HepG2 (cell line): ENCODE measurements at regions not wholly inside any gene's neighbourhood (a gene's known extent, or its start where the extent isn't known, plus 50 kb on each side); places are given as distances from the start of the nearest gene placed in this dataset.

Source experiments
- ATAC-seq: fragments of 200-7000 bp; cut with Tn5 transposase; 3 replicates; pipeline ENCODE4 v1.9.1; 2020; ENCODE audit warnings: mild to moderate bottlenecking, moderate library complexity
- BruUV-seq: library from RNA; stranded (reverse); fragments of 400-500 nt; replicated peaks from 2 replicates; lab custom pipeline; 2021; lab: Mats Ljungman, UMichigan
- CTCF ChIA-PET: fragments of 300-600 bp; formaldehyde crosslinking; extraction: SDS; loops from one replicate; lab custom pipeline; 2021; ENCODE audit warnings: low total read pairs, inconsistent platforms, low intra/inter-chr PET ratio; lab: Yijun Ruan, JAX
- POLR2A ChIA-PET: fragments of 350-600 bp; sonication (Branson Sonifier 250); formaldehyde crosslinking; loops from one replicate; lab custom pipeline; 2020; ENCODE audit warnings: antibody characterized with exemption, inconsistent platforms; lab: Yijun Ruan, JAX
- DNase-seq: peaks from one replicate; pipeline ENCODE4 v3.0.0-alpha.2; 2015; ENCODE audit warnings: low spot score
- FAIRE-seq: peaks from 3 replicates; lab custom pipeline; 2011; peaks lifted over from hg19 to GRCh38; lab: Jason Lieb, UNC
- H2AFZ ChIP-seq: one replicate; pipeline ENCODE4 v1.6.1; 2011; ENCODE audit warnings: low read length, inconsistent platforms
- H3K27ac ChIP-seq: fragments of 300-600 bp; 3 replicates; pipeline ENCODE4 v1.8.0; 2011; ENCODE audit warnings: mixed run types, mild to moderate bottlenecking, mixed read lengths, low read length, inconsistent platforms; ENCODE audit not compliant: insufficient read depth; ENCODE audit errors: extremely low read length
- H3K27me3 ChIP-seq, 2 experiments: fragments of 200-600 bp in 1 of 2; 2 replicates in 1 of 2; 3 replicates in 1 of 2; pipeline versions ENCODE4 v1.6.0 to v1.8.0; 2011; ENCODE audit warnings: low read length in 2 of 2, mild to moderate bottlenecking in 2 of 2, moderate library complexity in 2 of 2, inconsistent platforms in 1 of 2; ENCODE audit not compliant: insufficient read depth in 2 of 2, control insufficient read depth in 1 of 2
- H3K36me3 ChIP-seq, 2 experiments: fragments of 200-600 bp in 1 of 2; replicated peaks in 1 of 2; 2 replicates in 1 of 2; 3 replicates in 1 of 2; pipeline versions ENCODE4 v1.5.1 to v1.8.0; 2011; ENCODE audit warnings: low read length in 2 of 2, inconsistent platforms in 1 of 2; ENCODE audit not compliant: insufficient read depth in 2 of 2, control insufficient read depth in 1 of 2
- H3K4me1 ChIP-seq: 2 replicates; pipeline ENCODE4 v1.5.1; 2012; ENCODE audit warnings: low read length, inconsistent platforms; ENCODE audit not compliant: insufficient read depth
- H3K4me2 ChIP-seq: 2 replicates; pipeline ENCODE4 v1.6.0; 2011; ENCODE audit warnings: low read depth, low read length, inconsistent platforms
- H3K4me3 ChIP-seq, 3 experiments: fragments of 200-600 bp in 1 of 3; sonication (generic), shearing (Covaris generic) in 1 of 3; replicated peaks in 1 of 3; 2 replicates each; pipeline ENCODE4 v1.5.1; 2011 to 2016; ENCODE audit warnings: low read length in 3 of 3, inconsistent platforms in 2 of 3, low read depth in 2 of 3, mild to moderate bottlenecking in 2 of 3, control low read depth in 1 of 3, mixed read lengths in 1 of 3; ENCODE audit not compliant: insufficient read depth in 1 of 3
- H3K79me2 ChIP-seq: one replicate; pipeline ENCODE4 v1.6.1; 2011; ENCODE audit warnings: low read length, inconsistent platforms; ENCODE audit not compliant: insufficient read depth
- H3K9ac ChIP-seq: 2 replicates; pipeline ENCODE4 v1.6.0; 2011; ENCODE audit warnings: mild to moderate bottlenecking, low read depth, low read length, inconsistent platforms; ENCODE audit not compliant: insufficient read depth
- H3K9me3 ChIP-seq: 2 replicates; pipeline ENCODE4 v1.5.1; 2012; ENCODE audit warnings: mild to moderate bottlenecking, low read length
- H4K20me1 ChIP-seq: 2 replicates; pipeline ENCODE4 v1.6.0; 2011; ENCODE audit warnings: inconsistent platforms, mild to moderate bottlenecking, low read length, moderate library complexity; ENCODE audit not compliant: insufficient read depth
- FOXK1 ChIP-seq: sonication (generic); formaldehyde crosslinking; IDR thresholded peaks from 2 replicates; pipeline ENCODE4 v1.4.0; 2020; ENCODE audit warnings: low read depth, missing genetic modification reagents, borderline replicate concordance
- GTF3A ChIP-seq: sonication (generic); formaldehyde crosslinking; conservative IDR thresholded peaks from 2 replicates; pipeline ENCODE4 v1.4.0; 2020; ENCODE audit warnings: mild to moderate bottlenecking, missing genetic modification reagents
- ZNF12 ChIP-seq: sonication (generic); formaldehyde crosslinking; IDR thresholded peaks from 2 replicates; pipeline ENCODE4 v1.5.0; 2020; ENCODE audit warnings: missing genetic modification reagents
- ZNF383 ChIP-seq: sonication (generic); formaldehyde crosslinking; IDR thresholded peaks from 2 replicates; pipeline ENCODE4 v1.4.0; 2020; ENCODE audit warnings: missing genetic modification reagents, mild to moderate bottlenecking, borderline replicate concordance
- ZNF644 ChIP-seq: IDR thresholded peaks from 2 replicates; pipeline ENCODE4 v1.6.1; 2016; ENCODE audit warnings: low read depth
- ZNF788 ChIP-seq: sonication (generic); formaldehyde crosslinking; IDR thresholded peaks from 2 replicates; pipeline ENCODE4 v1.5.0; 2020; ENCODE audit warnings: mild to moderate bottlenecking, missing genetic modification reagents, borderline replicate concordance
- WGBS: methylation state at CpG from one replicate; pipeline ENCODE4 v1.1.6; 2017; ENCODE audit warnings: low lambda C conversion rate; 5-methylcytosine and 5-hydroxymethylcytosine counted together
- in situ Hi-C: cut with HindIII; loops from 2 replicates; pipeline ENCODE4 v1.10.0; 2017; ENCODE audit warnings: low pct_unique_long_range_greater_than_20kb; ENCODE audit not compliant: extremely low pct_ligation_motif_present
- intact Hi-C: fragments of 100-400 bp; cut with micrococcal nuclease; formaldehyde crosslinking; loops from one replicate; pipeline ENCODE4 v1.10.0; 2022; ENCODE audit not compliant: unreplicated experiment
- TF ChIP-seq, protein P1 (sequence below): sonication (generic); formaldehyde crosslinking; IDR thresholded peaks from 2 replicates; pipeline ENCODE4 v1.5.0; 2020; ENCODE audit warnings: mild to moderate bottlenecking, missing genetic modification reagents
- TF ChIP-seq, protein P2 (sequence below): sonication (generic); formaldehyde crosslinking; IDR thresholded peaks from 2 replicates; pipeline ENCODE4 v1.4.0; 2020; ENCODE audit warnings: missing genetic modification reagents
- TF ChIP-seq, protein P3 (sequence below): IDR thresholded peaks from 2 replicates; pipeline ENCODE4 v1.6.1; 2016; ENCODE audit warnings: low read depth, missing genetic modification reagents, missing compliant biosample characterization

DNA sequence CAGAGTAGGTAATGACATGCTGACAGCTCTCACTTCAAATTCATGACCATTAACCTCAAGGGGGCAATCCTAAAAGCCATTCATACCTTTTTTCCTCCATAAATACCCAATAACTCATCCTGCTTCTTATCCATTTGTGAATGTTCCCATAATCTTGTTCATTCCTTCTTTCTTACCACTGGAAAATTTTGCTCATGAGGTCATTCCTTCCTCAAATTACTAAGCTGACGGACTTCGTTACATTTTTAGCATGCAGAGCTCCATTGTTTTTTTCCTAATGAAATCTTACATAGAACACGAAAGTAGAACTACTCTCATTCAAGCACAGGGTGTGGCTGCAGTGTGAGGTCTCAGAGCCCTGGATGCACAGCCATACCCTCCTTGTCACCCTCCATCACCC is 276.5 kb upstream of the DPYD start:
- WGBS = 8% methylated on average over 3 of the region's 3 CpGs
- TF ChIP-seq ZNF383 (CRISPR knock-in tag) (no peak), FOXK1 (CRISPR knock-in tag) (no peak), ZNF644 (CRISPR knock-in tag) (no peak)
- TF ChIP-seq, protein P1, sequence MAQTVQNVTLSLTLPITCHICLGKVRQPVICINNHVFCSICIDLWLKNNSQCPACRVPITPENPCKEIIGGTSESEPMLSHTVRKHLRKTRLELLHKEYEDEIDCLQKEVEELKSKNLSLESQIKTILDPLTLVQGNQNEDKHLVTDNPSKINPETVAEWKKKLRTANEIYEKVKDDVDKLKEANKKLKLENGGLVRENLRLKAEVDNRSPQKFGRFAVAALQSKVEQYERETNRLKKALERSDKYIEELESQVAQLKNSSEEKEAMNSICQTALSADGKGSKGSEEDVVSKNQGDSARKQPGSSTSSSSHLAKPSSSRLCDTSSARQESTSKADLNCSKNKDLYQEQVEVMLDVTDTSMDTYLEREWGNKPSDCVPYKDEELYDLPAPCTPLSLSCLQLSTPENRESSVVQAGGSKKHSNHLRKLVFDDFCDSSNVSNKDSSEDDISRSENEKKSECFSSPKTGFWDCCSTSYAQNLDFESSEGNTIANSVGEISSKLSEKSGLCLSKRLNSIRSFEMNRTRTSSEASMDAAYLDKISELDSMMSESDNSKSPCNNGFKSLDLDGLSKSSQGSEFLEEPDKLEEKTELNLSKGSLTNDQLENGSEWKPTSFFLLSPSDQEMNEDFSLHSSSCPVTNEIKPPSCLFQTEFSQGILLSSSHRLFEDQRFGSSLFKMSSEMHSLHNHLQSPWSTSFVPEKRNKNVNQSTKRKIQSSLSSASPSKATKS = no peak
- TF ChIP-seq, all 625 proteins: peak for 0

DNA sequence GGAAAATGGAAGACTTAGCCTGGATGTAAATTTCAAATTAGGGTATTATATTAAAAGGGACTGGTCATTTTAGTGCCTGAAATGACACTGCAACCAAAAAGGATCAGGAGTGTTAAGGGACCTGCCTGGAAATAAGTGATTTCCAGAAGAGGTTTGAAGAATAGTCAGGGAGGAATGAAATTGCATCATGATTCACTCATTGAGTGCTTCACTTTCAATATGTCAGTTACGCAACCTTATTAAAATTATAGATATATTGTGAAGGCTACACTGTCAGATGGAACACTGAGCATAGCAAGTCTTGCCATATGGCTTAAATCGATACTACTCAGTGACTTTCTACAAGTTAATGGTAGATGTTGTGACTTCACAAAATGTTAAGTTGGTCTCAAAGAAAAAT is 275.2 kb upstream of the DPYD start:
- no peak for DNase-seq
- ATAC-seq = no peak
- H3K4me2 ChIP-seq = no peak overlapping the region
- ChIA-PET CTCF (no interaction called here), POLR2A (no interaction called here)
- no peak overlapping the region for H3K27ac ChIP-seq
- no peaks in the 10 kb centered on the region for H3K9me3 ChIP-seq
- no peaks in the 10 kb centered on the region for H3K4me1 ChIP-seq
- FAIRE-seq = no peak
- in situ Hi-C loops = no loop called here
- BruUV-seq = no TSS peak
- intact Hi-C loops = no loop called here
- no peaks in the 10 kb centered on the region for H3K79me2 ChIP-seq
- H3K4me3 ChIP-seq = no peak overlapping the region
- H3K27me3 ChIP-seq = no peaks in the 10 kb centered on the region
- H3K36me3 ChIP-seq = no peaks in the 10 kb centered on the region
- WGBS = 28% methylated on average over 2 of the region's 2 CpGs
- no peaks in the 10 kb centered on the region for H4K20me1 ChIP-seq
- no peak overlapping the region for H3K9ac ChIP-seq
- H2AFZ ChIP-seq = no peak overlapping the region
- no peak for TF ChIP-seq ZNF788 (CRISPR knock-in tag)
- TF ChIP-seq, protein P2, sequence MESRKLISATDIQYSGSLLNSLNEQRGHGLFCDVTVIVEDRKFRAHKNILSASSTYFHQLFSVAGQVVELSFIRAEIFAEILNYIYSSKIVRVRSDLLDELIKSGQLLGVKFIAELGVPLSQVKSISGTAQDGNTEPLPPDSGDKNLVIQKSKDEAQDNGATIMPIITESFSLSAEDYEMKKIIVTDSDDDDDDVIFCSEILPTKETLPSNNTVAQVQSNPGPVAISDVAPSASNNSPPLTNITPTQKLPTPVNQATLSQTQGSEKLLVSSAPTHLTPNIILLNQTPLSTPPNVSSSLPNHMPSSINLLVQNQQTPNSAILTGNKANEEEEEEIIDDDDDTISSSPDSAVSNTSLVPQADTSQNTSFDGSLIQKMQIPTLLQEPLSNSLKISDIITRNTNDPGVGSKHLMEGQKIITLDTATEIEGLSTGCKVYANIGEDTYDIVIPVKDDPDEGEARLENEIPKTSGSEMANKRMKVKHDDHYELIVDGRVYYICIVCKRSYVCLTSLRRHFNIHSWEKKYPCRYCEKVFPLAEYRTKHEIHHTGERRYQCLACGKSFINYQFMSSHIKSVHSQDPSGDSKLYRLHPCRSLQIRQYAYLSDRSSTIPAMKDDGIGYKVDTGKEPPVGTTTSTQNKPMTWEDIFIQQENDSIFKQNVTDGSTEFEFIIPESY (CRISPR knock-in tag) = no peak
- no peak for TF ChIP-seq ZNF12 (CRISPR knock-in tag)
- TF ChIP-seq GTF3A (CRISPR knock-in tag) = no peak
- TF ChIP-seq, protein P3, sequence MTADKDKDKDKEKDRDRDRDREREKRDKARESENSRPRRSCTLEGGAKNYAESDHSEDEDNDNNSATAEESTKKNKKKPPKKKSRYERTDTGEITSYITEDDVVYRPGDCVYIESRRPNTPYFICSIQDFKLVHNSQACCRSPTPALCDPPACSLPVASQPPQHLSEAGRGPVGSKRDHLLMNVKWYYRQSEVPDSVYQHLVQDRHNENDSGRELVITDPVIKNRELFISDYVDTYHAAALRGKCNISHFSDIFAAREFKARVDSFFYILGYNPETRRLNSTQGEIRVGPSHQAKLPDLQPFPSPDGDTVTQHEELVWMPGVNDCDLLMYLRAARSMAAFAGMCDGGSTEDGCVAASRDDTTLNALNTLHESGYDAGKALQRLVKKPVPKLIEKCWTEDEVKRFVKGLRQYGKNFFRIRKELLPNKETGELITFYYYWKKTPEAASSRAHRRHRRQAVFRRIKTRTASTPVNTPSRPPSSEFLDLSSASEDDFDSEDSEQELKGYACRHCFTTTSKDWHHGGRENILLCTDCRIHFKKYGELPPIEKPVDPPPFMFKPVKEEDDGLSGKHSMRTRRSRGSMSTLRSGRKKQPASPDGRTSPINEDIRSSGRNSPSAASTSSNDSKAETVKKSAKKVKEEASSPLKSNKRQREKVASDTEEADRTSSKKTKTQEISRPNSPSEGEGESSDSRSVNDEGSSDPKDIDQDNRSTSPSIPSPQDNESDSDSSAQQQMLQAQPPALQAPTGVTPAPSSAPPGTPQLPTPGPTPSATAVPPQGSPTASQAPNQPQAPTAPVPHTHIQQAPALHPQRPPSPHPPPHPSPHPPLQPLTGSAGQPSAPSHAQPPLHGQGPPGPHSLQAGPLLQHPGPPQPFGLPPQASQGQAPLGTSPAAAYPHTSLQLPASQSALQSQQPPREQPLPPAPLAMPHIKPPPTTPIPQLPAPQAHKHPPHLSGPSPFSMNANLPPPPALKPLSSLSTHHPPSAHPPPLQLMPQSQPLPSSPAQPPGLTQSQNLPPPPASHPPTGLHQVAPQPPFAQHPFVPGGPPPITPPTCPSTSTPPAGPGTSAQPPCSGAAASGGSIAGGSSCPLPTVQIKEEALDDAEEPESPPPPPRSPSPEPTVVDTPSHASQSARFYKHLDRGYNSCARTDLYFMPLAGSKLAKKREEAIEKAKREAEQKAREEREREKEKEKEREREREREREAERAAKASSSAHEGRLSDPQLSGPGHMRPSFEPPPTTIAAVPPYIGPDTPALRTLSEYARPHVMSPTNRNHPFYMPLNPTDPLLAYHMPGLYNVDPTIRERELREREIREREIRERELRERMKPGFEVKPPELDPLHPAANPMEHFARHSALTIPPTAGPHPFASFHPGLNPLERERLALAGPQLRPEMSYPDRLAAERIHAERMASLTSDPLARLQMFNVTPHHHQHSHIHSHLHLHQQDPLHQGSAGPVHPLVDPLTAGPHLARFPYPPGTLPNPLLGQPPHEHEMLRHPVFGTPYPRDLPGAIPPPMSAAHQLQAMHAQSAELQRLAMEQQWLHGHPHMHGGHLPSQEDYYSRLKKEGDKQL (CRISPR knock-in tag) = no peak

More for the DNA sequence above, 276.5 kb upstream of the DPYD start:
- in situ Hi-C loops (no loop called here), intact Hi-C loops (no loop called here)
- H3K79me2 ChIP-seq = no peaks in the 10 kb centered on the region
- no peak for ATAC-seq
- ChIA-PET CTCF (no interaction called here), POLR2A (no interaction called here)
- H4K20me1 ChIP-seq = no peaks in the 10 kb centered on the region
- no peaks in the 10 kb centered on the region for H3K4me1 ChIP-seq
- no peaks in the 10 kb centered on the region for H3K27me3 ChIP-seq
- FAIRE-seq = no peak
- no peak overlapping the region for H3K9ac ChIP-seq
- BruUV-seq = no TSS peak
- no peak overlapping the region for H3K4me3 ChIP-seq
- no peak overlapping the region for H3K27ac ChIP-seq
- no peaks in the 10 kb centered on the region for H3K36me3 ChIP-seq
- no peaks in the 10 kb centered on the region for H3K9me3 ChIP-seq
- H2AFZ ChIP-seq = no peak overlapping the region
- DNase-seq = no peak
- no peak overlapping the region for H3K4me2 ChIP-seq
